AG04449 (cell line): ENCODE measurements at regions not wholly inside any gene's neighbourhood (a gene's known extent, or its start where the extent isn't known, plus 50 kb on each side); places are given as distances from the start of the nearest gene placed in this dataset.
"Not testable (repeated sequence)": the region's sequence is repeated elsewhere in the genome, so short reads cannot be mapped to it uniquely, and the experiment has no call there.

Experiments used
- CTCF ChIA-PET: fragments of 350-600 bp; formaldehyde crosslinking; extraction: SDS; loops from one replicate; lab custom pipeline; 2021; ENCODE audit warnings: antibody characterized with exemption; lab: Yijun Ruan, JAX
- POLR2A ChIA-PET: fragments of 400-600, 350-600 bp; formaldehyde crosslinking; extraction: SDS; loops from one replicate; lab custom pipeline; 2020; ENCODE audit warnings: antibody characterized with exemption, inconsistent platforms; lab: Yijun Ruan, JAX
- DNase-seq: peaks from one replicate; pipeline ENCODE4 v3.0.0-alpha.2; 2010; ENCODE audit warnings: low read depth, low spot score
- H3K4me3 ChIP-seq: 2 replicates; pipeline ENCODE4 v1.5.1; 2011; ENCODE audit warnings: low read depth, mild to moderate bottlenecking, control low read depth, low read length
- TF ChIP-seq, protein P1 (sequence below): IDR thresholded peaks from one replicate; pipeline ENCODE4 v1.5.1; 2011; ENCODE audit warnings: mild to moderate bottlenecking, moderate library complexity, low read length, control low read depth, inconsistent platforms; ENCODE audit not compliant: insufficient read depth; ENCODE audit errors: missing control alignments

- CTCF ChIA-PET, result no interaction called here
- TF ChIP-seq, protein P1, sequence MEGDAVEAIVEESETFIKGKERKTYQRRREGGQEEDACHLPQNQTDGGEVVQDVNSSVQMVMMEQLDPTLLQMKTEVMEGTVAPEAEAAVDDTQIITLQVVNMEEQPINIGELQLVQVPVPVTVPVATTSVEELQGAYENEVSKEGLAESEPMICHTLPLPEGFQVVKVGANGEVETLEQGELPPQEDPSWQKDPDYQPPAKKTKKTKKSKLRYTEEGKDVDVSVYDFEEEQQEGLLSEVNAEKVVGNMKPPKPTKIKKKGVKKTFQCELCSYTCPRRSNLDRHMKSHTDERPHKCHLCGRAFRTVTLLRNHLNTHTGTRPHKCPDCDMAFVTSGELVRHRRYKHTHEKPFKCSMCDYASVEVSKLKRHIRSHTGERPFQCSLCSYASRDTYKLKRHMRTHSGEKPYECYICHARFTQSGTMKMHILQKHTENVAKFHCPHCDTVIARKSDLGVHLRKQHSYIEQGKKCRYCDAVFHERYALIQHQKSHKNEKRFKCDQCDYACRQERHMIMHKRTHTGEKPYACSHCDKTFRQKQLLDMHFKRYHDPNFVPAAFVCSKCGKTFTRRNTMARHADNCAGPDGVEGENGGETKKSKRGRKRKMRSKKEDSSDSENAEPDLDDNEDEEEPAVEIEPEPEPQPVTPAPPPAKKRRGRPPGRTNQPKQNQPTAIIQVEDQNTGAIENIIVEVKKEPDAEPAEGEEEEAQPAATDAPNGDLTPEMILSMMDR, result no peak
- POLR2A ChIA-PET, result no interaction called here
- DNase-seq, result no peak
- no peak overlapping the region for H3K4me3 ChIP-seq
These were observed 55.2 kb upstream of the MDM1 start for GRCh38 chr12:68387338-68387737.

DNA sequence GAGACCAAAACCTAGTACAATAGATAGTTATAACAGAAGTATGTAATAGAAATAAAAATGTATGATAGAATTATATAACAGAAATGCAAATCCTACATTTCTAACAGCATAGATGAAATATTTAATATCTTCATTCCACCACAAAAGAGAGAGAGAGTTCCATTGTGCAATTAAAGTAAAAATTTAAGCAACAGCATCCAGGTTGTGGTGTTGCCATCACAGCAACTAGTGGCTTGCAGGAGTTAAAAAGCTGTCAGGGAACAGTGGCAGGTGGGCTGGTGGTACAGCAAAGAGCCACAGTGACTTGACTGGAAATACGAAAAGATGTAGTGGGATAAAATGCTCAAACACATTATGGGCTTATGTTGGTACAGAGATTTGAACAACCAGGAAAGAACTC lies 57.1 kb upstream of the MDM1 start:
- TF ChIP-seq, protein P1, result no peak
- ChIA-PET CTCF (interaction anchor here (0.5 kb wide), 1 partner anchor 208 kb away, joined by 3 read pairs; no protein-coding TSS in a partner anchor), POLR2A (no interaction called here)

GRCh38 chr12:68391937-68392336 lies 59.8 kb upstream of the MDM1 start:
- DNase-seq, result no peak
- ChIA-PET POLR2A (no interaction called here), CTCF (interaction anchor here (0.9 to 1.6 kb wide), 3 partner anchors 9 to 33 kb away, joined by 3 to 5 read pairs (median 3); no protein-coding TSS in a partner anchor)

More for the DNA sequence above, 57.1 kb upstream of the MDM1 start:
- DNase-seq, result no peak
- no peak overlapping the region for H3K4me3 ChIP-seq

DNA sequence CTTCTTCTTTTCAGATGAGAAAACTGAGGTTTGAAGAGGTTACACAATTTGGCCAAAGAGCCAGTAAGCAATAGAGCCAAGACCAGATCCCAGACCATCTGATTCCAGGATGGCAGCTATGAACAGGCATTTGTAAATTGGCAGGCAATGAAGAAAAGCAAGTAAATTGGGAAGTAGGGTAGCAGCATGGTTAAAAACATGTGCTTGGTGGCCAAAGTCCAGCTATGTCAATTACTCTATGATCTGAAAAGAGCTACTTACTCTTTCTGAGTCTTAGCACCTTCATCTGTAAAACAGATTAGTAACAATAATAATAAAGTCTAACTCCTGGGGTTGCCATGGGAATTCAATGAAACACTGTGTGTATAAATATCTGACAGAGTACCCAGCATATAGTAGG lies 60.2 kb upstream of the MDM1 start:
- TF ChIP-seq, protein P1, result no peak
- POLR2A ChIA-PET, result no interaction called here
- CTCF ChIA-PET, result interaction anchor here (0.9 to 1.6 kb wide), 3 partner anchors 8 to 33 kb away, joined by 3 to 5 read pairs (median 3); no protein-coding TSS in a partner anchor
- DNase-seq, result no peak
- no peak overlapping the region for H3K4me3 ChIP-seq

More at GRCh38 chr12:68391937-68392336, 59.8 kb upstream of the MDM1 start:
- TF ChIP-seq, protein P1, result no peak
- no peak overlapping the region for H3K4me3 ChIP-seq

GRCh38 chr12:68393417-68393816 lies 61.3 kb upstream of the MDM1 start:
- ChIA-PET POLR2A (no interaction called here), CTCF (interaction anchor here (1.1 kb wide), 1 partner anchor 14 kb away, joined by 5 read pairs; no protein-coding TSS in a partner anchor)
- H3K4me3 ChIP-seq, result no peak overlapping the region
- no peak for DNase-seq
- TF ChIP-seq, protein P1, result no peak

GRCh38 chr12:68397566-68398158 lies 65.5 kb upstream of the MDM1 start:
- TF ChIP-seq, protein P1, result no peak
- CTCF ChIA-PET, result no interaction called here

DNA sequence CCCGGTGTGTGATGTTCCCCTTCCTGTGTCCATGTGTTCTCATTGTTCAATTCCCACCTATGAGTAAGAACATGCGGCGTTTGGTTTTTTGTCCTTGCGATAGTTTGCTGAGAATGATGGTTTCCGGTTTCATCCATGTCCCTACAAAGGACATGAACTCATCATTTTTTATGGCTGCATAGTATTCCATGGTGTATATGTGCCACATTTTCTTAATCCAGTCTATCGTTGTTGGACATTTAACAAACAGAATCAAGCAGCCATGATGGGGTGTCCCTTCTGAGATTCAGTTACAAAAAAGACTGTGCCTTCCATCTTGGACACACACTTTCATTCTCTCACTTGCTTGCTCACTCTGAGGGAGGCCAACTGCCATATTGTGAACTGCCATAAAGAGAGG lies 66.5 kb upstream of the MDM1 start:
- POLR2A ChIA-PET, H3K4me3 ChIP-seq, CTCF ChIA-PET, DNase-seq: not testable (repeated sequence)

More at GRCh38 chr12:68397566-68398158, 65.5 kb upstream of the MDM1 start:
- H3K4me3 ChIP-seq, result no peak overlapping the region
- POLR2A ChIA-PET, result no interaction called here
- DNase-seq, result no peak
